Left lung (tissue), 4 donors: ENCODE measurements at regions not wholly inside any gene's neighbourhood (a gene's known extent, or its start where the extent isn't known, plus 50 kb on each side); places are given as distances from the start of the nearest gene placed in this dataset.

ENCODE experiments used
- ATAC-seq: fragments of 200-7000 bp; cut with Tn5 transposase; one replicate; pipeline ENCODE4 v1.9.1; 2020; ENCODE audit warnings: moderate library complexity
- DNase-seq, 4 donors: peaks; one replicate each; pipeline ENCODE4 v3.0.0-alpha.2; 2013 to 2020
- H3K27ac ChIP-seq, 2 donors: fragments of 200-600 bp; sonication (generic) in 1 of 2; one replicate each; pipeline versions ENCODE4 v1.5.0 to v1.8.0; 2020 to 2021
- H3K27me3 ChIP-seq, 2 donors: fragments of 200-600 bp; sonication (generic) in 1 of 2; one replicate each; pipeline versions ENCODE4 v1.5.0 to v1.8.0; 2020 to 2021
- H3K36me3 ChIP-seq, 2 donors: fragments of 200-600 bp; sonication (generic) in 1 of 2; one replicate each; pipeline versions ENCODE4 v1.5.0 to v1.8.0; 2020 to 2021
- H3K4me1 ChIP-seq, 2 donors: fragments of 200-600 bp; one replicate each; pipeline ENCODE4 v1.8.0; 2021
- H3K4me3 ChIP-seq, 2 donors: fragments of 200-600 bp; sonication (generic) in 1 of 2; one replicate each; pipeline versions ENCODE4 v1.5.0 to v1.8.0; 2020 to 2021; ENCODE audit warnings: mild to moderate bottlenecking in 1 of 2
- H3K9me3 ChIP-seq, 2 donors: fragments of 200-600 bp; sonication (generic) in 1 of 2; one replicate each; pipeline versions ENCODE4 v1.5.0 to v1.8.0; 2020 to 2021
- intact Hi-C, 2 donors: fragments of 100-400 bp; cut with DNase I; formaldehyde crosslinking; loops; one replicate each; pipeline versions ENCODE4 v1.11.2 to v1.14.2; 2022
- TF ChIP-seq, protein P1 (sequence below), 2 donors: fragments of 200-600 bp; sonication (generic) in 1 of 2; IDR thresholded peaks; one replicate each; pipeline versions ENCODE4 v1.5.0 to v1.8.0; 2021; ENCODE audit warnings: antibody characterized with exemption in 2 of 2
- donor health status: DM: no; HTN: yes; CAD: no.
- donor health status: DM: no; HTN: no; CAD: no.

DNA sequence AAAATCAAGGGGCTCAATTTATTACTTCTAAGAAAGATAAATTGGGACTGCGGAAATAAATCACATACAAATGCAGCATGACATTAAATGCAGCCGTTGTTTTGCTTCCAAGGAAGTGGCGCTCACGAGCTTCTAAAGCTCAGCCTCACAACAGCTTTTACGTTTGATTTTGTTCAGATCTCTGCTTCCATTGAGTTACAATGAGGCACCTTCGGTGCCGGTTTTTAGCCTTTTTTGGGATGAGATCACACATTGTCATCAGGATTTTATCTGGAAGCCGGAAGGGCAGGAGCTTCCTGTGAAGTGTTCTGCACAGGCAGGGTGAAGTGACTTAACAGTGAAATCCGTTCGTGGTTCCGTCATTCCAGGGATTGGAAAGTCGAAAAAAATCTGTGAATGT, 209.8 kb downstream of the DCDC2C start:
- Histone ChIP-seq H3K9me3 (peaks cover 0 to 18% of the 10 kb centered on the region in 2 donors), H3K4me1 (no peaks in the 10 kb centered on the region), H3K36me3 (no peaks in the 10 kb centered on the region), H3K4me3 (no peak overlapping the region), H3K27ac (peak overlapping the region in 1 of 2 donors; percentile 37), H3K27me3 (no peaks in the 10 kb centered on the region)
- TF ChIP-seq, protein P1, sequence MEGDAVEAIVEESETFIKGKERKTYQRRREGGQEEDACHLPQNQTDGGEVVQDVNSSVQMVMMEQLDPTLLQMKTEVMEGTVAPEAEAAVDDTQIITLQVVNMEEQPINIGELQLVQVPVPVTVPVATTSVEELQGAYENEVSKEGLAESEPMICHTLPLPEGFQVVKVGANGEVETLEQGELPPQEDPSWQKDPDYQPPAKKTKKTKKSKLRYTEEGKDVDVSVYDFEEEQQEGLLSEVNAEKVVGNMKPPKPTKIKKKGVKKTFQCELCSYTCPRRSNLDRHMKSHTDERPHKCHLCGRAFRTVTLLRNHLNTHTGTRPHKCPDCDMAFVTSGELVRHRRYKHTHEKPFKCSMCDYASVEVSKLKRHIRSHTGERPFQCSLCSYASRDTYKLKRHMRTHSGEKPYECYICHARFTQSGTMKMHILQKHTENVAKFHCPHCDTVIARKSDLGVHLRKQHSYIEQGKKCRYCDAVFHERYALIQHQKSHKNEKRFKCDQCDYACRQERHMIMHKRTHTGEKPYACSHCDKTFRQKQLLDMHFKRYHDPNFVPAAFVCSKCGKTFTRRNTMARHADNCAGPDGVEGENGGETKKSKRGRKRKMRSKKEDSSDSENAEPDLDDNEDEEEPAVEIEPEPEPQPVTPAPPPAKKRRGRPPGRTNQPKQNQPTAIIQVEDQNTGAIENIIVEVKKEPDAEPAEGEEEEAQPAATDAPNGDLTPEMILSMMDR (IDR thresholded peaks at IDR 0.05) = no peak
- ATAC-seq (no peak), DNase-seq (no peak)
- intact Hi-C loops = no loop called here

DNA sequence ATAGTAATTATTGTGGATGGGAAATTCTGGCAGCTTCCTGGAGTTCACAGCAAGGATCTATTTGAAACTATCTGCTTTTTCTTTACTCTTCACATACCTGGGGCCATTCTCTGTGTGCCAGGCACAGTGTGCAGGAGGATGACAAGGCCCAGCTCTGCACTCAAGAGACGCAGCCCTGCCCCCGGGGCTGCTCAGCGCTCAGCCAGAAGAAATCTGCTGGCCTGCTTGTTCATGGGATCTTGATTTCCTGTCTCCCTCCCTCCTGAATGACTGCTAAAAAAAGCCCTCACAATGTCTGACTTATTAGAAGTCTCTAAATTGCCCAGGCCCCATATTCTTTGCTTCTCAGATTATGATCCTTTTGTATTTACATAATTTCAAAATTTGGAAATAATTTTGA, 210.9 kb downstream of the DCDC2C start:
- no peak overlapping the region for H3K4me3 ChIP-seq
- H3K27ac ChIP-seq = no peak overlapping the region
- no peak for DNase-seq

DNA sequence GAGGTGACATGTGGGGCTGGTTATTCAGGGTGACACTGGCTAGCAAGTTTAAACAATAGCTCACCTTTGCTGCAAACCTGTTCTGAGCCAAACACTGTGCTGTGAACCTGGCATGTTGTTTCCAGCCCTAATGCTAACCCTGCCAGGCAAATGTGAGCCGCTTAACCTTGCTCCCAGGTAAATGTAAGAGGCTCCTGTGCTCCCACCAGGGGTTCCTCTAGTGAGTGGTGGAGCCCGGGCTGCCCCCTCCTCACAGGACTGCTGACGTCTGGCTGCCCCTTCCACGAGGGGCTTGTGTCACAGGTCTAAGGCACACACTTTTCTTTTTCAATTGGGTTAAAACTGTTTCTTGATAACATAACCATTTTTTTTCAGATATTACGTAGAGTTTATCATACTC, 223.7 kb downstream of the DCDC2C start:
- no peaks in the 10 kb centered on the region for H3K36me3 ChIP-seq
- no peak overlapping the region for H3K4me3 ChIP-seq
- TF ChIP-seq, protein P1 (IDR thresholded peaks at IDR 0.05) = no peak
- ATAC-seq = no peak
- no peaks in the 10 kb centered on the region for H3K27me3 ChIP-seq
- no peak for DNase-seq
- intact Hi-C loops = no loop called here
- H3K4me1 ChIP-seq = no peaks in the 10 kb centered on the region
- H3K27ac ChIP-seq = no peak overlapping the region
- H3K9me3 ChIP-seq = peaks cover 0 to 2% of the 10 kb centered on the region in 2 donors

More for the DNA sequence above, 210.9 kb downstream of the DCDC2C start:
- Histone ChIP-seq H3K4me1 (no peaks in the 10 kb centered on the region), H3K27me3 (no peaks in the 10 kb centered on the region), H3K36me3 (no peaks in the 10 kb centered on the region), H3K9me3 (peaks cover 0 to 7% of the 10 kb centered on the region in 2 donors)
- no peak for ATAC-seq
- TF ChIP-seq, protein P1 (IDR thresholded peaks at IDR 0.05) = no peak
- intact Hi-C loops = no loop called here

DNA sequence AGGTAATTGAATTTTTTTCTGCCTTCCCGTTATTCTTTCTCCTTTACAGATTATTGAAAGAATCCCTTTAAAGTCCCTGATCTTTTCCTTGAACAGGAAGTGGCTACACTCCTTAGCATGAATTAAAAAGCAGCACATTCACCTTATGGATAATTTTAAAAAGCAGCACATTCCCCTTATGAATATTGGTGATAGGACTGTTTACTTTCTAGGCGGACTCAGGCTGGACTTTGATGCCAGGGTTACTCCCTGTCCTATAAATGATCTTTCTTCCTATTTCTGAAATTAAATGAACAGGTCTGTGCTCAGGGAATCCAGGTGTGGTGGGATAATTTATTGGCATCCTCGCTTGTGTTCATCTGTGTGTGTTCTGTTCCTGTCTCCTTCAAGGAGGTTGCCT, 226.0 kb downstream of the DCDC2C start:
- DNase-seq (no peak), ATAC-seq (no peak)
- TF ChIP-seq, protein P1 (IDR thresholded peaks at IDR 0.05) = no peak
- H3K27me3 ChIP-seq = no peaks in the 10 kb centered on the region
- no peak overlapping the region for H3K27ac ChIP-seq
- H3K36me3 ChIP-seq = no peaks in the 10 kb centered on the region
- H3K4me1 ChIP-seq = no peaks in the 10 kb centered on the region
- H3K4me3 ChIP-seq = no peak overlapping the region
- peaks cover 0 to 12% of the 10 kb centered on the region in 2 donors for H3K9me3 ChIP-seq
- intact Hi-C loops = no loop called here

DNA sequence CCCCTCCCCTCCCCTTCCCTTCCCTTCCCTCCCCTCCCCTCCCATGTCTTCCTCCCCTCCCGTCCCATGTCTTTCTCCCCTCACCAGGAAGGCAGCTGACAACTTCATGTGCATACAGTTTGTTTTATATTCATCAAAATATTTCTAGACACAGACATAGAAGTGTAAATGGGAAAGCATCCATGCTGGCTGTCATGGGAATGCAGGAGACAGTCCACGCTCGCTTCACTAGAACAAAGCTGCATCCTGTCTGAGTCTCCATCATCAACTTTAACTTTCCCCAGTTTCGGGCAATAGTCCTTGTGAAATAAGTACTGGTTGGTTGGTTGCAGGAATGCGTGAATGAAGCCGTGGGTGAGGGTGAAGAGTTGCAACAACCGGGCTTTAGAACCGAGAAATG, 226.9 kb downstream of the DCDC2C start:
- ATAC-seq = no peak

More for the DNA sequence above, 226.9 kb downstream of the DCDC2C start:
- peaks cover 0 to 10% of the 10 kb centered on the region in 2 donors for H3K9me3 ChIP-seq
- H3K4me3 ChIP-seq = no peak overlapping the region
- intact Hi-C loops = no loop called here
- no peaks in the 10 kb centered on the region for H3K36me3 ChIP-seq
- H3K27ac ChIP-seq = no peak overlapping the region
- H3K27me3 ChIP-seq = no peaks in the 10 kb centered on the region
- no peaks in the 10 kb centered on the region for H3K4me1 ChIP-seq
- TF ChIP-seq, protein P1 (IDR thresholded peaks at IDR 0.05) = no peak
- DNase-seq = no peak
